Esophagus muscularis mucosa (tissue), 3 donors: ENCODE measurements at regions not wholly inside any gene's neighbourhood (a gene's known extent, or its start where the extent isn't known, plus 50 kb on each side); places are given as distances from the start of the nearest gene placed in this dataset.

Experiments
- CTCF ChIP-seq, 3 experiments: fragments of 200-600 bp in 2 of 3; fragments of 450-650 bp in 1 of 3; sonication (generic) in 2 of 3; IDR thresholded peaks; one replicate each; pipeline ENCODE4 v1.5.1; 2017 to 2019; ENCODE audit warnings: antibody characterized with exemption in 3 of 3, mild to moderate bottlenecking in 2 of 3, moderate library complexity in 1 of 3
- POLR2A ChIP-seq: fragments of 450-650 bp; IDR thresholded peaks from one replicate; pipeline ENCODE4 v1.6.1; 2017; ENCODE audit warnings: antibody characterized with exemption, moderate library complexity, mild to moderate bottlenecking, low read depth
- POLR2AphosphoS5 ChIP-seq, 2 donors: sonication (generic); formaldehyde crosslinking; IDR thresholded peaks; one replicate each; pipeline ENCODE4 v1.6.1; 2017; ENCODE audit warnings: antibody characterized with exemption in 2 of 2

- TF ChIP-seq CTCF (IDR thresholded peaks at IDR 0.05): no peak
- no peak for TF ChIP-seq POLR2AphosphoS5 (IDR thresholded peaks at IDR 0.05)
- no peak for TF ChIP-seq POLR2A
Measured at GRCh38 chr1:73909043-73909562, 288.9 kb downstream of the LRRIQ3 start.
